ENCODE measurements at regions not wholly inside any gene's neighbourhood (a gene's known extent, or its start where the extent isn't known, plus 50 kb on each side); places are given as distances from the start of the nearest gene placed in this dataset.

DNA sequence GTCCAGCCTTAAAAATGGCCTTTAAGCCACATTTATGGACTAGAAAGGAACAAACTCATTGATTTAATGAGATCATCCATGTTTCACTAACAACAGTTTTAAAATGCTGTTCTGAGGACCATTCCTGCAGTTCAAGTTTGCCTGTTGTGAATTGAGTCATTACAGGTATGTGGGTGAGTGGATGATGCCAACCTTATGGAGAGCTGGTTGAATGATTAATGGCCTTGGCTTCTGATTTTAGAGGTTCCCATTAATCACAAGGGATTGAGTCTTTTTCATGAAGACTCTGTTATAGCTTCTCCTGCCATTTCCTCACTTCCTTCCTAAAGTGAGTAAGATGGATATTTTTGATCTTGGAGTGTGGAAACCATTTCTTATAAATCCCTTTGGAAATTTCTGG lies 459.8 kb upstream of the SLC14A2 start:
- TF ChIP-seq, protein P1, sequence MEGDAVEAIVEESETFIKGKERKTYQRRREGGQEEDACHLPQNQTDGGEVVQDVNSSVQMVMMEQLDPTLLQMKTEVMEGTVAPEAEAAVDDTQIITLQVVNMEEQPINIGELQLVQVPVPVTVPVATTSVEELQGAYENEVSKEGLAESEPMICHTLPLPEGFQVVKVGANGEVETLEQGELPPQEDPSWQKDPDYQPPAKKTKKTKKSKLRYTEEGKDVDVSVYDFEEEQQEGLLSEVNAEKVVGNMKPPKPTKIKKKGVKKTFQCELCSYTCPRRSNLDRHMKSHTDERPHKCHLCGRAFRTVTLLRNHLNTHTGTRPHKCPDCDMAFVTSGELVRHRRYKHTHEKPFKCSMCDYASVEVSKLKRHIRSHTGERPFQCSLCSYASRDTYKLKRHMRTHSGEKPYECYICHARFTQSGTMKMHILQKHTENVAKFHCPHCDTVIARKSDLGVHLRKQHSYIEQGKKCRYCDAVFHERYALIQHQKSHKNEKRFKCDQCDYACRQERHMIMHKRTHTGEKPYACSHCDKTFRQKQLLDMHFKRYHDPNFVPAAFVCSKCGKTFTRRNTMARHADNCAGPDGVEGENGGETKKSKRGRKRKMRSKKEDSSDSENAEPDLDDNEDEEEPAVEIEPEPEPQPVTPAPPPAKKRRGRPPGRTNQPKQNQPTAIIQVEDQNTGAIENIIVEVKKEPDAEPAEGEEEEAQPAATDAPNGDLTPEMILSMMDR (IDR thresholded peaks at IDR 0.05), result no peak
- no peak for TF ChIP-seq POLR2A (IDR thresholded peaks at IDR 0.05)

Data from stomach (tissue), 4 donors.